ENCODE measurements at regions not wholly inside any gene's neighbourhood (a gene's known extent, or its start where the extent isn't known, plus 50 kb on each side); places are given as distances from the start of the nearest gene placed in this dataset.

- TF ChIP-seq, protein P1, sequence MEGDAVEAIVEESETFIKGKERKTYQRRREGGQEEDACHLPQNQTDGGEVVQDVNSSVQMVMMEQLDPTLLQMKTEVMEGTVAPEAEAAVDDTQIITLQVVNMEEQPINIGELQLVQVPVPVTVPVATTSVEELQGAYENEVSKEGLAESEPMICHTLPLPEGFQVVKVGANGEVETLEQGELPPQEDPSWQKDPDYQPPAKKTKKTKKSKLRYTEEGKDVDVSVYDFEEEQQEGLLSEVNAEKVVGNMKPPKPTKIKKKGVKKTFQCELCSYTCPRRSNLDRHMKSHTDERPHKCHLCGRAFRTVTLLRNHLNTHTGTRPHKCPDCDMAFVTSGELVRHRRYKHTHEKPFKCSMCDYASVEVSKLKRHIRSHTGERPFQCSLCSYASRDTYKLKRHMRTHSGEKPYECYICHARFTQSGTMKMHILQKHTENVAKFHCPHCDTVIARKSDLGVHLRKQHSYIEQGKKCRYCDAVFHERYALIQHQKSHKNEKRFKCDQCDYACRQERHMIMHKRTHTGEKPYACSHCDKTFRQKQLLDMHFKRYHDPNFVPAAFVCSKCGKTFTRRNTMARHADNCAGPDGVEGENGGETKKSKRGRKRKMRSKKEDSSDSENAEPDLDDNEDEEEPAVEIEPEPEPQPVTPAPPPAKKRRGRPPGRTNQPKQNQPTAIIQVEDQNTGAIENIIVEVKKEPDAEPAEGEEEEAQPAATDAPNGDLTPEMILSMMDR (IDR thresholded peaks at IDR 0.05; ENCODE audit: low read depth, low read length, poor library complexity, severe bottlenecking) = no peak
- no peak for TF ChIP-seq EZH2phosphoT487 (IDR thresholded peaks at IDR 0.05; ENCODE audit: borderline replicate concordance, low read length)
Observed at GRCh38 chr4:62510228-62510627, 1310.1 kb downstream of the ADGRL3 start.

Data from DOHH2 (cell line).